ENCODE measurements at regions not wholly inside any gene's neighbourhood (a gene's known extent, or its start where the extent isn't known, plus 50 kb on each side); places are given as distances from the start of the nearest gene placed in this dataset.
"Not testable (repeated sequence)": the region's sequence is repeated elsewhere in the genome, so short reads cannot be mapped to it uniquely, and the experiment has no call there.

- Histone ChIP-seq H3K9me3 (peaks cover 0 to 10% (median 0%) of the 10 kb centered on the region in 11 donors), H3K36me3 (no peaks in the 10 kb centered on the region), H3K4me3 (no peak overlapping the region), H3K4me1 (no peaks in the 10 kb centered on the region), H3K27me3 (no peaks in the 10 kb centered on the region), H3K27ac (no peak overlapping the region)
- no peak for ATAC-seq
- no peak for DNase-seq
- no peak for TF ChIP-seq CTCF (IDR thresholded peaks at IDR 0.05)
- intact Hi-C loops (cut with DNase I) = no loop called here
Measured at GRCh38 chr4:138367942-138368341, 125.8 kb upstream of the SLC7A11 start.

- WGBS, 2 donors = 82 to 95% methylated on average over 3 of the region's 3 CpGs
- H3K27me3 ChIP-seq; ATAC-seq; H3K4me3 ChIP-seq; intact Hi-C loops (cut with DNase I); H3K27ac ChIP-seq; DNase-seq; H3K36me3 ChIP-seq; H3K4me1 ChIP-seq: not testable (repeated sequence)
- H3K9me3 ChIP-seq = peaks cover 0 to 49% (median 5%) of the 10 kb centered on the region in 11 donors
Measured at GRCh38 chr4:138352446-138352845, 110.3 kb upstream of the SLC7A11 start.

GRCh38 chr4:138348055-138348454 lies 105.9 kb upstream of the SLC7A11 start:
- no peaks in the 10 kb centered on the region for H3K4me1 ChIP-seq
- H3K27ac ChIP-seq = no peak overlapping the region
- no peak for TF ChIP-seq CTCF (IDR thresholded peaks at IDR 0.05)
- H3K36me3 ChIP-seq = no peaks in the 10 kb centered on the region
- DNase-seq (no peak), ATAC-seq (no peak)
- no peak overlapping the region for H3K4me3 ChIP-seq
- no peaks in the 10 kb centered on the region for H3K27me3 ChIP-seq
- H3K9me3 ChIP-seq = peaks cover 0 to 13% (median 0%) of the 10 kb centered on the region in 11 donors
- intact Hi-C loops (cut with DNase I) = no loop called here
- 60 to 64% methylated on average over 3 of the region's 3 CpGs for WGBS, 2 donors

GRCh38 chr4:138347561-138347960 lies 105.4 kb upstream of the SLC7A11 start:
- ATAC-seq = no peak
- intact Hi-C loops (cut with DNase I) = no loop called here
- no peak for TF ChIP-seq CTCF (IDR thresholded peaks at IDR 0.05)

GRCh38 chr4:138344851-138345250 lies 102.7 kb upstream of the SLC7A11 start:
- ATAC-seq = no peak
- H3K4me3 ChIP-seq = no peak overlapping the region
- DNase-seq = no peak
- TF ChIP-seq CTCF (IDR thresholded peaks at IDR 0.05) = no peak
- no peak overlapping the region for H3K27ac ChIP-seq
- WGBS, 2 donors = 54 to 63% methylated on average over 4 of the region's 4 CpGs
- H3K9me3 ChIP-seq = no peaks in the 10 kb centered on the region
- intact Hi-C loops (cut with DNase I) = no loop called here
- no peaks in the 10 kb centered on the region for H3K4me1 ChIP-seq
- H3K36me3 ChIP-seq = no peaks in the 10 kb centered on the region
- H3K27me3 ChIP-seq = no peaks in the 10 kb centered on the region

More at GRCh38 chr4:138347561-138347960, 105.4 kb upstream of the SLC7A11 start:
- no peak for DNase-seq
- Histone ChIP-seq H3K36me3 (no peaks in the 10 kb centered on the region), H3K4me3 (no peak overlapping the region), H3K4me1 (no peaks in the 10 kb centered on the region), H3K27me3 (no peaks in the 10 kb centered on the region), H3K9me3 (peaks cover 0 to 12% (median 0%) of the 10 kb centered on the region in 11 donors), H3K27ac (no peak overlapping the region)

All from heart right ventricle (tissue), 16 donors.